ENCODE measurements at regions not wholly inside any gene's neighbourhood (a gene's known extent, or its start where the extent isn't known, plus 50 kb on each side); places are given as distances from the start of the nearest gene placed in this dataset.

- Histone ChIP-seq H3K27me3 (no peaks in the 10 kb centered on the region), H3K4me1 (replicated peaks in 1 of 2) (peaks cover 0 to 6% of the 10 kb centered on the region in 2 donors), H3K4me3 (no peak overlapping the region), H3K36me3 (replicated peaks in 1 of 2) (no peaks in the 10 kb centered on the region), H3K27ac (no peak overlapping the region), H3K9me3 (replicated peaks in 1 of 3) (no peaks in the 10 kb centered on the region)
- intact Hi-C loops (cut with DNase I): no loop called here
- no peak for DNase-seq
- 75 to 89% (median 84%) methylated on average over 3 to 7 of the region's 7 CpGs for WGBS, 4 donors
- TF ChIP-seq POLR2A (IDR thresholded peaks at IDR 0.05): no peak
- no peak for TF ChIP-seq CTCF (IDR thresholded peaks at IDR 0.05)
Measured at GRCh38 chr11:31967404-31968130, 123.3 kb upstream of the RCN1 start.

GRCh38 chr11:31966846-31967245 lies 124.0 kb upstream of the RCN1 start:
- Histone ChIP-seq H3K9me3 (replicated peaks in 1 of 3) (no peaks in the 10 kb centered on the region), H3K4me3 (no peak overlapping the region), H3K4me1 (replicated peaks in 1 of 2) (peaks cover 0 to 6% of the 10 kb centered on the region in 2 donors), H3K27me3 (no peaks in the 10 kb centered on the region), H3K27ac (no peak overlapping the region), H3K36me3 (replicated peaks in 1 of 2) (no peaks in the 10 kb centered on the region)
- no peak for DNase-seq
- 77 to 91% (median 80%) methylated on average over 6 to 9 of the region's 9 CpGs for WGBS, 4 donors
- TF ChIP-seq POLR2A (IDR thresholded peaks at IDR 0.05): no peak
- intact Hi-C loops (cut with DNase I): no loop called here

GRCh38 chr11:31964181-31964580 lies 126.7 kb upstream of the RCN1 start:
- H3K36me3 ChIP-seq (replicated peaks in 1 of 2): no peaks in the 10 kb centered on the region
- TF ChIP-seq CTCF (IDR thresholded peaks at IDR 0.05) (no peak), POLR2A (IDR thresholded peaks at IDR 0.05) (no peak)
- H3K27ac ChIP-seq: no peak overlapping the region
- intact Hi-C loops (cut with DNase I): no loop called here
- WGBS, 4 donors: 67 to 100% (median 79%) methylated on average over 1 to 3 of the region's 3 CpGs
- DNase-seq: no peak
- peaks cover 0 to under 1% of the 10 kb centered on the region in 2 donors for H3K4me1 ChIP-seq (replicated peaks in 1 of 2)
- H3K9me3 ChIP-seq (replicated peaks in 1 of 3): no peaks in the 10 kb centered on the region
- no peaks in the 10 kb centered on the region for H3K27me3 ChIP-seq
- no peak overlapping the region for H3K4me3 ChIP-seq

- H3K36me3 ChIP-seq (replicated peaks in 1 of 2): no peaks in the 10 kb centered on the region
- TF ChIP-seq POLR2A (IDR thresholded peaks at IDR 0.05) (no peak), CTCF (IDR thresholded peaks at IDR 0.05) (no peak)
- H3K27ac ChIP-seq: no peak overlapping the region
- no peaks in the 10 kb centered on the region for H3K27me3 ChIP-seq
- no peaks in the 10 kb centered on the region for H3K9me3 ChIP-seq (replicated peaks in 1 of 3)
- H3K4me3 ChIP-seq: no peak overlapping the region
- intact Hi-C loops (cut with DNase I): no loop called here
- DNase-seq: no peak
- H3K4me1 ChIP-seq (replicated peaks in 1 of 2): no peaks in the 10 kb centered on the region
- 63 to 73% (median 69%) methylated on average over 4 of the region's 4 CpGs for WGBS, 4 donors
Measured at GRCh38 chr11:31960126-31960525, 130.7 kb upstream of the RCN1 start.

GRCh38 chr11:31959716-31960115 lies 131.2 kb upstream of the RCN1 start:
- no peak for TF ChIP-seq CTCF (IDR thresholded peaks at IDR 0.05)
- no peak for TF ChIP-seq POLR2A (IDR thresholded peaks at IDR 0.05)
- no peaks in the 10 kb centered on the region for H3K4me1 ChIP-seq (replicated peaks in 1 of 2)
- 81 to 87% (median 86%) methylated on average over 6 of the region's 6 CpGs for WGBS, 4 donors
- H3K4me3 ChIP-seq: no peak overlapping the region
- no peak for DNase-seq
- H3K36me3 ChIP-seq (replicated peaks in 1 of 2): no peaks in the 10 kb centered on the region
- no peak overlapping the region for H3K27ac ChIP-seq
- intact Hi-C loops (cut with DNase I): no loop called here
- no peaks in the 10 kb centered on the region for H3K27me3 ChIP-seq
- no peaks in the 10 kb centered on the region for H3K9me3 ChIP-seq (replicated peaks in 1 of 3)

All from adrenal gland (tissue), 9 donors.